ENCODE measurements at regions not wholly inside any gene's neighbourhood (a gene's known extent, or its start where the extent isn't known, plus 50 kb on each side); places are given as distances from the start of the nearest gene placed in this dataset.

DNA sequence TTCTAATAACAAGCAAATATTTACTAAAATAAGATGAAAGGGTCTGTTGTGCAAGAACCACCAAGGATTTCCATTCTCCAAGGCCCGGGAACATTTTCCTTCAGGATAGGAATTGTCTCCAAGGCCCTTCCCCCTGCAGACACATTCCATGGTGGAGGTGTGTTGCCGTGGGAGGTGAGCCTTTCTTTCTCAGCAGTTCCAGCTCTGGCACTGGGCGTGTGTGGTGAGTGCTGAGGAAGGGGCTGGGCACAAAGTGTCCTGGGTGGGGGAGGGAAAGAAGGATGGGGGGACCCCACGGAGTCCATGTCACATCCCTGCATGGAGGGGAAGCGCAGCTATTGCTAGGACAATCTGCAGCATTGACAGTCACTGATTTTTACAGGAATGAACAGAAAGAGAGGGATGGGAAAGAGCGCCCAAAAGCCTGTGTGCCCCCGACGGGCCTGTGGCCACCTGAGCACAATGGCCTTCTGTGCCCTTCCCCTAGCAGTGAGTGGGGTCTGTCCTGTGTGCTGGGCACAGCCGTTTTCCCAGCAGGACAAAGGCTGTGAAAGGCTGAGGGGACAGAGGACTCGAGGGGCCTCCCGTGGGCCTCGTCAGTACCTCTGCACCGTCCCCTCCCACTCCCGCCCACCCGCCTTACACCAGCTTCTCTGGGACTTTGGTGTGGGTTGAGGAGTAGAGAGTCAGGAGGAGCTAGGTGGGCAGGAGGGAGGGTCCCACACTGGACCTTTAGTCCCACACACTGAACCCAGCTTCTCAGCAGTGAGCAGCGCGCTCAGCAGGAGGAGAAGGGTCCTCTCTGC, 79.8 kb downstream of the PTGR3 start:
- Mint-ChIP-seq H3K36me3 (ENCODE audit: low read depth, unreplicated experiment) (peaks cover 5% of the 10 kb centered on the region), H3K4me3 (ENCODE audit: unreplicated experiment) (no peak overlapping the region), H3K27ac (ENCODE audit: unreplicated experiment) (no peak overlapping the region), H3K27me3 (ENCODE audit: unreplicated experiment) (peaks cover 7% of the 10 kb centered on the region), H3K9me3 (ENCODE audit: unreplicated experiment) (no peaks in the 10 kb centered on the region), H3K4me1 (ENCODE audit: unreplicated experiment) (no peaks in the 10 kb centered on the region)
- TF ChIP-seq, protein P1, sequence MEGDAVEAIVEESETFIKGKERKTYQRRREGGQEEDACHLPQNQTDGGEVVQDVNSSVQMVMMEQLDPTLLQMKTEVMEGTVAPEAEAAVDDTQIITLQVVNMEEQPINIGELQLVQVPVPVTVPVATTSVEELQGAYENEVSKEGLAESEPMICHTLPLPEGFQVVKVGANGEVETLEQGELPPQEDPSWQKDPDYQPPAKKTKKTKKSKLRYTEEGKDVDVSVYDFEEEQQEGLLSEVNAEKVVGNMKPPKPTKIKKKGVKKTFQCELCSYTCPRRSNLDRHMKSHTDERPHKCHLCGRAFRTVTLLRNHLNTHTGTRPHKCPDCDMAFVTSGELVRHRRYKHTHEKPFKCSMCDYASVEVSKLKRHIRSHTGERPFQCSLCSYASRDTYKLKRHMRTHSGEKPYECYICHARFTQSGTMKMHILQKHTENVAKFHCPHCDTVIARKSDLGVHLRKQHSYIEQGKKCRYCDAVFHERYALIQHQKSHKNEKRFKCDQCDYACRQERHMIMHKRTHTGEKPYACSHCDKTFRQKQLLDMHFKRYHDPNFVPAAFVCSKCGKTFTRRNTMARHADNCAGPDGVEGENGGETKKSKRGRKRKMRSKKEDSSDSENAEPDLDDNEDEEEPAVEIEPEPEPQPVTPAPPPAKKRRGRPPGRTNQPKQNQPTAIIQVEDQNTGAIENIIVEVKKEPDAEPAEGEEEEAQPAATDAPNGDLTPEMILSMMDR (IDR thresholded peaks at IDR 0.05; ENCODE audit: unreplicated experiment), result no peak
- no peak for DNase-seq (ENCODE audit: low spot score)

GRCh38 chr18:75128051-75128605, 80.8 kb downstream of the PTGR3 start:
- H3K9me3 Mint-ChIP-seq (ENCODE audit: unreplicated experiment), result no peaks in the 10 kb centered on the region
- DNase-seq (ENCODE audit: low spot score), result no peak
- peak overlapping the region; percentile 30 for H3K27ac Mint-ChIP-seq (ENCODE audit: unreplicated experiment)
- TF ChIP-seq, protein P1 (IDR thresholded peaks at IDR 0.05; ENCODE audit: unreplicated experiment), result no peak
- peaks cover 7% of the 10 kb centered on the region for H3K27me3 Mint-ChIP-seq (ENCODE audit: unreplicated experiment)
- no peak overlapping the region for H3K4me3 Mint-ChIP-seq (ENCODE audit: unreplicated experiment)
- peaks cover 5% of the 10 kb centered on the region for H3K36me3 Mint-ChIP-seq (ENCODE audit: low read depth, unreplicated experiment)
- no peaks in the 10 kb centered on the region for H3K4me1 Mint-ChIP-seq (ENCODE audit: unreplicated experiment)

DNA sequence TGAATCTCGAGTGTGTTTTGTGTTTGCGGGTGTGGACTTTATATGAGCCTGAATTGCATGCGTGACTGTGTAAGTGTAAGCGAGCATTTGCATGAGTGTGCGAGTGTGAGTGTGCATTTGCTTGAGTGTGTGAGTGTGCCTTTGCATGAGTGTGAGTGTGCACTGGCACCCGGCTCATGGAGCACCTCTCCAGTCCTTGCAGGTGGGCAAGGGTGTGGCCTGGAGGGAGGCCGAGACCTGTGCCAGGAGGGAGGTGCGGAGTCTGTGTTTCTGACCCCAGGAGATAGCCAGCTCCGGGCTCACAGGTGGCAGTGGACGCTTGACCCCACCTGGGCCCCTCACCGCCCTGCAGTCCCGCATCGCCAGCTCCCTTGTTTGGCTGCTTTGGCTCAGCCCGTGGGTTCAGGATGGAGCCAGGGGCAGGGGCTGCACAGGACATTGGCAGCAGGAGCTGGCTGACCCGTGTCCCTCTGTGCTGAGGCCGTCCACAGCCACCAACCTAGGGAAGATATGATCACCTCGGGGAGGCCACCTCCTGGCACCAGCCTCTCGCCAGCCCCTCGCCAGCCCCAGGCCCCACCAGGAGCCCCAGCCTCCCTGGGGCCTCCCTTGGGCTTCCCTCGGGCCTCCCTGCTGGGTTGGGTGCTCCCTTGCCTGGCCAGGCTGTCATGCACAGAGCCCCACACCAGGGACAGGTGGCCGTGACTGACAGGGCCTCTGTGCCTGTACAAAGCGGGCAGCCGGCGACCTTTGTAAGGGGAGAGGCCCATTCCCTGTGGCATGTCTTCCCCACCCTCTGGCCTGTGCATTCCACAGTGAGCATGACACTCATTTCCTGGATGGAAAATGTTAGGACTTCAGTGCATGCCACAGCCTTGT, 81.6 kb downstream of the PTGR3 start:
- Mint-ChIP-seq H3K4me1 (ENCODE audit: unreplicated experiment) (no peaks in the 10 kb centered on the region), H3K27me3 (ENCODE audit: unreplicated experiment) (peaks cover 7% of the 10 kb centered on the region), H3K4me3 (ENCODE audit: unreplicated experiment) (no peak overlapping the region), H3K27ac (ENCODE audit: unreplicated experiment) (peak overlapping the region; percentile 31), H3K9me3 (ENCODE audit: unreplicated experiment) (no peaks in the 10 kb centered on the region), H3K36me3 (ENCODE audit: low read depth, unreplicated experiment) (peaks cover 5% of the 10 kb centered on the region)
- TF ChIP-seq, protein P1 (IDR thresholded peaks at IDR 0.05; ENCODE audit: unreplicated experiment), result no peak
- DNase-seq (ENCODE audit: low spot score), result no peak

DNA sequence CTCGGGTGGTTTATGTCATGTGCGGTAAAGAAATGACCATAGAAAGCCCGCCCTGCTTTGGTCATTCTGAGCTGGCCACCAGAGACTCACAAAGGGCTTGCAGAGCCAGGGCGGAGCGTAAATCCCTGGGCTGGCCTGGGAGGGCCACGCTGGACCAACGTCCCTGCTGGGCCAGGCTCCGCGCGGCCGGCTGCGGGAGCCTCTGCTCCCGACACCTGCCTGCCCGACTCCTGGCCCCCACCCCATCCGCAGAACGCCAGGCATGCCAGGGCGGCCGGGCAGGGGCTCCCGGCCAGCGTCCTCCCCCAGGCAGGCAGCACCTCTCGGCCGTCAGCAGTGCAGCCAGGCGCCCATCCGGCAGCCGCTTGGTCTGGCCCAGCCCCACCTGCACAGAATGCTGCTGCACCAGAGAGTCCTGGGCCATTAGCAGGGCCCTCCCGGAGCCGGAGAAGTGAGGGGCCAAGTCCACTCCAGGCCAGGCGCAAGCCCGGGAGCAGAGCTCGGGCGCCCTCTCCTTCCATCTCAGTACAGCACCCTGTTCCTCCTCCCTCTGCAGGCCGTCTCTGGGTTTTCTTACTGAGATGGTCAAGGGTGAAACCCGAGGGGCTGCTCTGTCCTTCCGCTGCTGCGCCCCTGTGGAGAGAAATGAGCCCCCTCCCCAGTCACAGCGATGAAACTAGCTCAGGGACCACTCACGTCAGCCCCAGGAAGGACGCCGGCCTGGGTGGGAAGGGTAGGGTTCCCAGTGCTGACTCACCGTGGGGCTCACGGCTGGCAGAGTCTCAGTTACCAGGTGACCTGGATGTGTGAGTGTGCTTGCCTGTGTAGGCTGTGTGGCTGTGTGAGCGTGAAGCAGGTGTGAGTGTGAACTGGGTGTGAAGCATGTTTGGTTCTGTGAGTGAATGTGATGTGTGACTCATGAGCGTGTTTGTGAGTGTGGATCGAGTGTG, 83.3 kb downstream of the PTGR3 start:
- TF ChIP-seq, protein P1 (IDR thresholded peaks at IDR 0.05; ENCODE audit: unreplicated experiment), result no peak
- Mint-ChIP-seq H3K9me3 (ENCODE audit: unreplicated experiment) (no peaks in the 10 kb centered on the region), H3K36me3 (ENCODE audit: low read depth, unreplicated experiment) (peaks cover 5% of the 10 kb centered on the region), H3K4me1 (ENCODE audit: unreplicated experiment) (no peaks in the 10 kb centered on the region), H3K4me3 (ENCODE audit: unreplicated experiment) (no peak overlapping the region), H3K27ac (ENCODE audit: unreplicated experiment) (no peak overlapping the region), H3K27me3 (ENCODE audit: unreplicated experiment) (peaks cover 5% of the 10 kb centered on the region)
- no peak for DNase-seq (ENCODE audit: low spot score)
